EL (cell line): ENCODE measurements at regions not wholly inside any gene's neighbourhood (a gene's known extent, or its start where the extent isn't known, plus 50 kb on each side); places are given as distances from the start of the nearest gene placed in this dataset.
"Not testable (repeated sequence)": the region's sequence is repeated elsewhere in the genome, so short reads cannot be mapped to it uniquely, and the experiment has no call there.

Experiments
- DNase-seq: peaks from one replicate; pipeline ENCODE4 v3.0.0-alpha.2; 2016

GRCh38 chr22:34608540-34609115, 457.3 kb upstream of the ISX start:
- DNase-seq = no peak

- DNase-seq = no peak
Observed at GRCh38 chr22:34609646-34610045, 456.3 kb upstream of the ISX start.

GRCh38 chr22:34620161-34620560, 445.8 kb upstream of the ISX start:
- DNase-seq = no peak

- DNase-seq = no peak
Observed at GRCh38 chr22:34620832-34621231, 445.1 kb upstream of the ISX start.

- no peak for DNase-seq
Observed at GRCh38 chr22:34622602-34623001, 443.4 kb upstream of the ISX start.

GRCh38 chr22:34623580-34623979, 442.4 kb upstream of the ISX start:
- DNase-seq = no peak

GRCh38 chr22:34625892-34626291, 440.1 kb upstream of the ISX start:
- not testable (repeated sequence) for DNase-seq

GRCh38 chr22:34638128-34638527, 427.8 kb upstream of the ISX start:
- DNase-seq = no peak

GRCh38 chr22:34639911-34640310, 426.0 kb upstream of the ISX start:
- DNase-seq = no peak

GRCh38 chr22:34645375-34645774, 420.6 kb upstream of the ISX start:
- no peak for DNase-seq

- peak; percentile 25 for DNase-seq
Observed at GRCh38 chr22:34669001-34669400, 397.0 kb upstream of the ISX start.

GRCh38 chr22:34683031-34683430, 382.9 kb upstream of the ISX start:
- not testable (repeated sequence) for DNase-seq

- not testable (repeated sequence) for DNase-seq
Observed at GRCh38 chr22:34684278-34684677, 381.7 kb upstream of the ISX start.

- no peak for DNase-seq
Observed at GRCh38 chr22:34687116-34687515, 378.8 kb upstream of the ISX start.

- no peak for DNase-seq
Observed at GRCh38 chr22:34688825-34689224, 377.1 kb upstream of the ISX start.

- DNase-seq = no peak
Observed at GRCh38 chr22:34696557-34696956, 369.4 kb upstream of the ISX start.

GRCh38 chr22:34702279-34702678, 363.7 kb upstream of the ISX start:
- no peak for DNase-seq

- DNase-seq = no peak
Observed at GRCh38 chr22:34709641-34710040, 356.3 kb upstream of the ISX start.

- no peak for DNase-seq
Observed at GRCh38 chr22:34722901-34723300, 343.1 kb upstream of the ISX start.

GRCh38 chr22:34736081-34736480, 329.9 kb upstream of the ISX start:
- no peak for DNase-seq

- DNase-seq = no peak
Observed at GRCh38 chr22:34738661-34739400, 327.1 kb upstream of the ISX start.

GRCh38 chr22:34743110-34743751, 322.7 kb upstream of the ISX start:
- DNase-seq = no peak

- DNase-seq = no peak
Observed at GRCh38 chr22:34760276-34761008, 305.5 kb upstream of the ISX start.

GRCh38 chr22:34761111-34761510, 304.8 kb upstream of the ISX start:
- peak; percentile 22 for DNase-seq
